Cardiac muscle cell (in vitro differentiated cells and primary cell): ENCODE measurements at regions not wholly inside any gene's neighbourhood (a gene's known extent, or its start where the extent isn't known, plus 50 kb on each side); places are given as distances from the start of the nearest gene placed in this dataset.
A peak's percentile ranks its signal among the peaks of the same experiment; 100 is the strongest.

Experiments
- DNase-seq, 2 donors: peaks; one replicate each; pipeline versions ENCODE4 v3.0.0 to v3.0.0-alpha.2; 2010 to 2017; ENCODE audit warnings: low read depth in 1 of 2, low spot score in 1 of 2
- H3K27ac ChIP-seq: fragments of 200-600 bp; sonication (generic); 2 replicates; pipeline ENCODE4 v1.5.1; 2016
- H3K27me3 ChIP-seq: fragments of 200-600 bp; sonication (generic); 2 replicates; pipeline ENCODE4 v1.6.0; 2016; ENCODE audit warnings: control low read depth
- H3K36me3 ChIP-seq: fragments of 200-600 bp; sonication (generic); 2 replicates; pipeline ENCODE4 v1.5.1; 2016; ENCODE audit warnings: control low read depth
- H3K4me1 ChIP-seq: fragments of 200-600 bp; sonication (generic); 2 replicates; pipeline ENCODE4 v1.8.1; 2017; ENCODE audit warnings: low read depth, mild to moderate bottlenecking, mixed run types
- H3K4me3 ChIP-seq: fragments of 200-600 bp; sonication (generic); 2 replicates; pipeline ENCODE4 v1.5.1; 2016; ENCODE audit warnings: mild to moderate bottlenecking
- H3K9me3 ChIP-seq: fragments of 200-600 bp; sonication (generic); 2 replicates; pipeline ENCODE4 v1.5.1; 2017; ENCODE audit warnings: low read depth, mild to moderate bottlenecking, control low read depth
- CTCF ChIP-seq: IDR thresholded peaks from 2 replicates; pipeline ENCODE4 v1.5.1; 2012; ENCODE audit warnings: low read depth, mild to moderate bottlenecking, low read length

GRCh38 chr5:169354263-169354662 is 53.3 kb upstream of the SLIT3 start:
- no peak for DNase-seq
- no peak for TF ChIP-seq CTCF

GRCh38 chr5:169352901-169353300 is 52.0 kb upstream of the SLIT3 start:
- Histone ChIP-seq H3K27me3 (peaks cover 35% of the 10 kb centered on the region), H3K4me1 (no peaks in the 10 kb centered on the region), H3K27ac (no peak overlapping the region), H3K36me3 (no peaks in the 10 kb centered on the region), H3K4me3 (no peak overlapping the region), H3K9me3 (no peaks in the 10 kb centered on the region)
- no peak for DNase-seq
- no peak for TF ChIP-seq CTCF

More at GRCh38 chr5:169354263-169354662, 53.3 kb upstream of the SLIT3 start:
- Histone ChIP-seq H3K36me3 (no peaks in the 10 kb centered on the region), H3K27ac (no peak overlapping the region), H3K4me3 (no peak overlapping the region), H3K9me3 (no peaks in the 10 kb centered on the region), H3K4me1 (no peaks in the 10 kb centered on the region), H3K27me3 (peaks cover 23% of the 10 kb centered on the region)

- Histone ChIP-seq H3K27ac (no peak overlapping the region), H3K36me3 (no peaks in the 10 kb centered on the region), H3K4me3 (no peak overlapping the region), H3K9me3 (no peaks in the 10 kb centered on the region), H3K4me1 (no peaks in the 10 kb centered on the region), H3K27me3 (peaks cover 44% of the 10 kb centered on the region)
- no peak for TF ChIP-seq CTCF
- DNase-seq = no peak
These were observed 50.8 kb upstream of the SLIT3 start for GRCh38 chr5:169351721-169352120.

DNA sequence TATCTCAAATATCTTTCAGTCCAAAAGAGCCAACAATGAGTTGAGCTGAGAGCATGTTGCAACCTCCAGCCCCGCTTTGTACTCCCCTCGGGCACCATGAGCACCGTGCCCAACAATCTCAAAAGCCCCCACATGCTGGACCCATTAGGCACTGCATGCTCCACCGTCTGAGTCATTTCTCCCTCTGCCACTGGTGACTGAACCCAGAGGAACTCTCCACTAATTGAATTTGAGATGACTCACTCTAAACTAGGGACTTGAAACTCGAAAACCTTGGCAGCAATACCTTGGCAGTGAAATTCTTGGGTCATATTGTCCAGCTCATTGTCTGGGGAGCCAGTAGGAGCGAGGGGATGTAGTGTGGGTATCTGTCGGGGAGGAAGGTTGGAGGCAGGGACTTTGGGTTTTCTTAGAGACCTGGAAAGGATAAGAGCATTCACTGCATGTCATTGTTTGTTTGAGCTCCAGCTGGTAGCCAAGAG is 49.9 kb upstream of the SLIT3 start:
- peak in 1 of 2 donors; percentile 90 for DNase-seq
- no peak overlapping the region for H3K27ac ChIP-seq

More for the DNA sequence above, 49.9 kb upstream of the SLIT3 start:
- Histone ChIP-seq H3K9me3 (no peaks in the 10 kb centered on the region), H3K4me1 (peaks cover 5% of the 10 kb centered on the region), H3K27me3 (peaks cover 44% of the 10 kb centered on the region), H3K36me3 (no peaks in the 10 kb centered on the region), H3K4me3 (no peak overlapping the region)
- TF ChIP-seq CTCF = no peak
